D341Med (cell line): ENCODE measurements at regions not wholly inside any gene's neighbourhood (a gene's known extent, or its start where the extent isn't known, plus 50 kb on each side); places are given as distances from the start of the nearest gene placed in this dataset.

ENCODE experiments used
- DNase-seq: peaks from one replicate; pipeline ENCODE4 v3.0.0; 2012; ENCODE audit warnings: low spot score

- DNase-seq: no peak
Observed at GRCh38 chr7:32143301-32143700, 73.1 kb upstream of the PDE1C start.

- no peak for DNase-seq
Observed at GRCh38 chr7:32142649-32143048, 72.4 kb upstream of the PDE1C start.

GRCh38 chr7:32140210-32140939 lies 70.2 kb upstream of the PDE1C start:
- no peak for DNase-seq

- DNase-seq: no peak
Observed at GRCh38 chr7:32137059-32137458, 66.9 kb upstream of the PDE1C start.

GRCh38 chr7:32131091-32131490 lies 60.9 kb upstream of the PDE1C start:
- no peak for DNase-seq

- no peak for DNase-seq
Observed at GRCh38 chr7:32126843-32127242, 56.6 kb upstream of the PDE1C start.
